B cell (primary cell): ENCODE measurements at regions not wholly inside any gene's neighbourhood (a gene's known extent, or its start where the extent isn't known, plus 50 kb on each side); places are given as distances from the start of the nearest gene placed in this dataset.

Experiments used
- CTCF ChIP-seq: fragments of 200-600 bp; IDR thresholded peaks from one replicate; pipeline ENCODE4 v1.8.0; 2022; ENCODE audit warnings: antibody characterized with exemption, mild to moderate bottlenecking
- EZH2 ChIP-seq: IDR thresholded peaks from 2 replicates; pipeline ENCODE4 v1.6.1; 2012; ENCODE audit warnings: borderline replicate concordance, low read depth, mild to moderate bottlenecking, moderate library complexity, low read length; ENCODE audit not compliant: insufficient read depth, poor library complexity, severe bottlenecking

GRCh38 chr12:38141239-38141638, 175.3 kb upstream of the ALG10B start:
- TF ChIP-seq CTCF (no peak), EZH2 (no peak)
